ENCODE measurements at regions not wholly inside any gene's neighbourhood (a gene's known extent, or its start where the extent isn't known, plus 50 kb on each side); places are given as distances from the start of the nearest gene placed in this dataset.

GRCh38 chr3:28940530-28940929, 340.3 kb upstream of the RBMS3 start:
- DNase-seq, result no peak

GRCh38 chr3:28940994-28941393, 339.9 kb upstream of the RBMS3 start:
- no peak for DNase-seq
- Mint-ChIP-seq H3K27me3 (ENCODE audit: unreplicated experiment) (no peaks in the 10 kb centered on the region), H3K27ac (ENCODE audit: unreplicated experiment) (no peak overlapping the region), H3K4me3 (ENCODE audit: low read depth, unreplicated experiment) (no peak overlapping the region), H3K9me3 (ENCODE audit: low read depth, unreplicated experiment) (no peaks in the 10 kb centered on the region), H3K4me1 (ENCODE audit: low read depth, unreplicated experiment) (no peaks in the 10 kb centered on the region), H3K36me3 (ENCODE audit: insufficient read depth, unreplicated experiment) (no peaks in the 10 kb centered on the region)
- BruUV-seq (replicated peaks), result no TSS peak
- CTCF ChIA-PET, result interaction anchor here (0.6 kb wide), 2 partner anchors 315 to 1260 kb away, joined by 3 to 4 read pairs; no protein-coding TSS in a partner anchor
- TF ChIP-seq CTCF (IDR thresholded peaks at IDR 0.05; ENCODE audit: unreplicated experiment), result no peak
- intact Hi-C loops (cut with micrococcal nuclease; ENCODE audit: unreplicated experiment), result no loop called here

More at GRCh38 chr3:28940530-28940929, 340.3 kb upstream of the RBMS3 start:
- CTCF ChIA-PET, result no interaction called here
- no peaks in the 10 kb centered on the region for H3K27me3 Mint-ChIP-seq (ENCODE audit: unreplicated experiment)
- no peaks in the 10 kb centered on the region for H3K9me3 Mint-ChIP-seq (ENCODE audit: low read depth, unreplicated experiment)
- H3K36me3 Mint-ChIP-seq (ENCODE audit: insufficient read depth, unreplicated experiment), result no peaks in the 10 kb centered on the region
- TF ChIP-seq CTCF (IDR thresholded peaks at IDR 0.05; ENCODE audit: unreplicated experiment), result no peak
- H3K27ac Mint-ChIP-seq (ENCODE audit: unreplicated experiment), result no peak overlapping the region
- intact Hi-C loops (cut with micrococcal nuclease; ENCODE audit: unreplicated experiment), result no loop called here
- H3K4me1 Mint-ChIP-seq (ENCODE audit: low read depth, unreplicated experiment), result no peaks in the 10 kb centered on the region
- no TSS peak for BruUV-seq (replicated peaks)
- no peak overlapping the region for H3K4me3 Mint-ChIP-seq (ENCODE audit: low read depth, unreplicated experiment)

GRCh38 chr3:28947061-28947460, 333.8 kb upstream of the RBMS3 start:
- Mint-ChIP-seq H3K4me1 (ENCODE audit: low read depth, unreplicated experiment) (no peaks in the 10 kb centered on the region), H3K4me3 (ENCODE audit: low read depth, unreplicated experiment) (no peak overlapping the region), H3K27me3 (ENCODE audit: unreplicated experiment) (no peaks in the 10 kb centered on the region), H3K36me3 (ENCODE audit: insufficient read depth, unreplicated experiment) (no peaks in the 10 kb centered on the region), H3K9me3 (ENCODE audit: low read depth, unreplicated experiment) (no peaks in the 10 kb centered on the region), H3K27ac (ENCODE audit: unreplicated experiment) (no peak overlapping the region)
- DNase-seq, result no peak
- intact Hi-C loops (cut with micrococcal nuclease; ENCODE audit: unreplicated experiment), result no loop called here
- CTCF ChIA-PET, result no interaction called here
- BruUV-seq (replicated peaks), result no TSS peak
- TF ChIP-seq CTCF (IDR thresholded peaks at IDR 0.05; ENCODE audit: unreplicated experiment), result no peak

GRCh38 chr3:28947751-28948150, 333.1 kb upstream of the RBMS3 start:
- H3K9me3 Mint-ChIP-seq (ENCODE audit: low read depth, unreplicated experiment), result no peaks in the 10 kb centered on the region
- H3K36me3 Mint-ChIP-seq (ENCODE audit: insufficient read depth, unreplicated experiment), result no peaks in the 10 kb centered on the region
- DNase-seq, result no peak
- no TSS peak for BruUV-seq (replicated peaks)
- CTCF ChIA-PET, result no interaction called here
- no peaks in the 10 kb centered on the region for H3K4me1 Mint-ChIP-seq (ENCODE audit: low read depth, unreplicated experiment)
- intact Hi-C loops (cut with micrococcal nuclease; ENCODE audit: unreplicated experiment), result no loop called here
- no peak overlapping the region for H3K4me3 Mint-ChIP-seq (ENCODE audit: low read depth, unreplicated experiment)
- no peak for TF ChIP-seq CTCF (IDR thresholded peaks at IDR 0.05; ENCODE audit: unreplicated experiment)
- no peak overlapping the region for H3K27ac Mint-ChIP-seq (ENCODE audit: unreplicated experiment)
- no peaks in the 10 kb centered on the region for H3K27me3 Mint-ChIP-seq (ENCODE audit: unreplicated experiment)

Measured in Calu3 (cell line).